Neural cell (in vitro differentiated cells): ENCODE measurements at regions not wholly inside any gene's neighbourhood (a gene's known extent, or its start where the extent isn't known, plus 50 kb on each side); places are given as distances from the start of the nearest gene placed in this dataset.

Experiments used
- CTCF ChIP-seq: fragments of 450-650 bp; IDR thresholded peaks from 2 replicates; pipeline ENCODE4 v1.5.1; 2014; ENCODE audit warnings: antibody characterized with exemption, mild to moderate bottlenecking, moderate library complexity; ENCODE audit not compliant: poor library complexity, severe bottlenecking
- EP300 ChIP-seq: fragments of 450-650 bp; conservative IDR thresholded peaks from 2 replicates; pipeline ENCODE4 v1.6.1; 2014; ENCODE audit warnings: antibody characterized with exemption, mild to moderate bottlenecking, moderate library complexity; ENCODE audit not compliant: poor library complexity, severe bottlenecking
- EZH2 ChIP-seq: fragments of 200-600, 300-800 bp; shearing (Covaris generic), sonication (generic); IDR thresholded peaks from 2 replicates; pipeline ENCODE4 v1.6.1; 2014; ENCODE audit warnings: antibody characterized with exemption, low read length, borderline replicate concordance, mild to moderate bottlenecking; ENCODE audit not compliant: insufficient read depth, poor library complexity, severe bottlenecking
- MXI1 ChIP-seq: fragments of 450-650 bp; conservative IDR thresholded peaks from 2 replicates; pipeline ENCODE4 v1.6.1; 2014; ENCODE audit warnings: antibody characterized with exemption, mild to moderate bottlenecking; ENCODE audit not compliant: poor library complexity, severe bottlenecking
- POLR2AphosphoS5 ChIP-seq: IDR thresholded peaks from 2 replicates; pipeline ENCODE4 v1.6.1; 2012
- RAD21 ChIP-seq: fragments of 450-650 bp; conservative IDR thresholded peaks from 2 replicates; pipeline ENCODE4 v1.6.1; 2014; ENCODE audit warnings: antibody characterized with exemption, mild to moderate bottlenecking, moderate library complexity
- REST ChIP-seq: IDR thresholded peaks from 2 replicates; pipeline ENCODE4 v1.6.1; 2012; ENCODE audit warnings: borderline replicate concordance
- SMC3 ChIP-seq: fragments of 450-650 bp; conservative IDR thresholded peaks from 2 replicates; pipeline ENCODE4 v1.6.1; 2014; ENCODE audit warnings: antibody characterized with exemption, mild to moderate bottlenecking, moderate library complexity; ENCODE audit not compliant: poor library complexity
- TAF1 ChIP-seq: IDR thresholded peaks from 2 replicates; pipeline ENCODE4 v1.6.1; 2012; ENCODE audit warnings: low read depth

- TF ChIP-seq CTCF = no peak
- no peak for TF ChIP-seq EZH2
- no peak for TF ChIP-seq POLR2AphosphoS5
- TF ChIP-seq EP300 = no peak
- TF ChIP-seq RAD21 = no peak
- no peak for TF ChIP-seq TAF1
- no peak for TF ChIP-seq REST
- no peak for TF ChIP-seq MXI1
- TF ChIP-seq SMC3 = no peak
These were observed 444.7 kb downstream of the TLE1 start for GRCh38 chr9:81244631-81245030.
